HuH-7 (cell line): ENCODE measurements at regions not wholly inside any gene's neighbourhood (a gene's known extent, or its start where the extent isn't known, plus 50 kb on each side); places are given as distances from the start of the nearest gene placed in this dataset.

Experiments used
- DNase-seq: peaks from one replicate; pipeline ENCODE4 v3.0.0; 2011; ENCODE audit warnings: low spot score

- no peak for DNase-seq
Observed at GRCh38 chr1:59123081-59123681, 173.7 kb upstream of the FGGY start.

GRCh38 chr1:59124166-59124565 lies 172.7 kb upstream of the FGGY start:
- DNase-seq, result no peak

- DNase-seq, result no peak
Observed at GRCh38 chr1:59125154-59125553, 171.7 kb upstream of the FGGY start.

- no peak for DNase-seq
Observed at GRCh38 chr1:59125676-59126320, 171.1 kb upstream of the FGGY start.

- DNase-seq, result no peak
Observed at GRCh38 chr1:59126366-59126765, 170.5 kb upstream of the FGGY start.

- DNase-seq, result no peak
Observed at GRCh38 chr1:59128239-59128736, 168.6 kb upstream of the FGGY start.

GRCh38 chr1:59128784-59129227 lies 168.1 kb upstream of the FGGY start:
- no peak for DNase-seq

GRCh38 chr1:59132295-59132694 lies 164.6 kb upstream of the FGGY start:
- no peak for DNase-seq

GRCh38 chr1:59133997-59134396 lies 162.9 kb upstream of the FGGY start:
- no peak for DNase-seq

- no peak for DNase-seq
Observed at GRCh38 chr1:59135761-59136255, 161.1 kb upstream of the FGGY start.

- DNase-seq, result no peak
Observed at GRCh38 chr1:59136541-59137275, 160.2 kb upstream of the FGGY start.

- DNase-seq, result no peak
Observed at GRCh38 chr1:59137276-59137615, 159.6 kb upstream of the FGGY start.

- DNase-seq, result no peak
Observed at GRCh38 chr1:59137968-59138367, 158.9 kb upstream of the FGGY start.

GRCh38 chr1:59138402-59138801 lies 158.5 kb upstream of the FGGY start:
- DNase-seq, result no peak

GRCh38 chr1:59139396-59139795 lies 157.5 kb upstream of the FGGY start:
- no peak for DNase-seq

GRCh38 chr1:59141267-59141863 lies 155.5 kb upstream of the FGGY start:
- DNase-seq, result no peak

- DNase-seq, result no peak
Observed at GRCh38 chr1:59142311-59143132, 154.4 kb upstream of the FGGY start.

GRCh38 chr1:59143133-59143487 lies 153.8 kb upstream of the FGGY start:
- DNase-seq, result no peak

- no peak for DNase-seq
Observed at GRCh38 chr1:59143811-59144210, 153.1 kb upstream of the FGGY start.

- no peak for DNase-seq
Observed at GRCh38 chr1:59144959-59145358, 151.9 kb upstream of the FGGY start.

- DNase-seq, result no peak
Observed at GRCh38 chr1:59146056-59146455, 150.8 kb upstream of the FGGY start.
